T47D (cell line): ENCODE measurements at regions not wholly inside any gene's neighbourhood (a gene's known extent, or its start where the extent isn't known, plus 50 kb on each side); places are given as distances from the start of the nearest gene placed in this dataset.
A peak's percentile ranks its signal among the peaks of the same experiment; 100 is the strongest.
"Not testable (repeated sequence)": the region's sequence is repeated elsewhere in the genome, so short reads cannot be mapped to it uniquely, and the experiment has no call there.

ENCODE experiments used
- DNase-seq, 2 experiments: peaks; one replicate each; pipeline versions ENCODE4 v3.0.0 to v3.0.0-alpha.2; 2011 to 2012; ENCODE audit warnings: low read depth in 1 of 2, low spot score in 1 of 2
- in situ Hi-C: cut with HindIII; loops from 2 replicates; pipeline ENCODE4 v1.10.0; 2016; ENCODE audit warnings: low sequenced_read_pairs, low pct_unique_long_range_greater_than_20kb

DNA sequence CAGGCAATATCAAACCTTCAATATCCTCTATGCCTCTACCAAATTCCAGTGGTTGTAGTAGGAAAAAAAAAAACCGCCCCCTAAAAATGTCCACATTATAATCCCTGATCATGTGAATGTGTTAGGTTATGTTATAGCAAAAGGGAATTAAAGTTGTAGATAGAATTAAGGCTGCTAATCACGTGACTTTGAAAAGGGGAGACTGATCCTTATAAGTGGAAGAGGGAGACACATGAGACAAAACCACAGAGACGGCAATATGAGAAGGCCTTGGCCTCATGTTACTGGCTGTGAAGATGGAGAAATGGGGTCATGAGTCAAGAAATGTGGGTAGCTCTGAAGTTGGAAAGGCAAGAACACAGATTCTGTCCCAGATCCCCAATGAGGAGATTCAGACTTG is 1711.3 kb downstream of the KHDRBS2 start:
- DNase-seq, in situ Hi-C loops: not testable (repeated sequence)

GRCh38 chr6:60572607-60573006 is 1713.4 kb downstream of the KHDRBS2 start:
- in situ Hi-C loops: not testable (repeated sequence)
- peak in 1 of 2 experiments; percentile 3 for DNase-seq

GRCh38 chr6:60571293-60572016 is 1714.6 kb downstream of the KHDRBS2 start:
- DNase-seq, in situ Hi-C loops: not testable (repeated sequence)

DNA sequence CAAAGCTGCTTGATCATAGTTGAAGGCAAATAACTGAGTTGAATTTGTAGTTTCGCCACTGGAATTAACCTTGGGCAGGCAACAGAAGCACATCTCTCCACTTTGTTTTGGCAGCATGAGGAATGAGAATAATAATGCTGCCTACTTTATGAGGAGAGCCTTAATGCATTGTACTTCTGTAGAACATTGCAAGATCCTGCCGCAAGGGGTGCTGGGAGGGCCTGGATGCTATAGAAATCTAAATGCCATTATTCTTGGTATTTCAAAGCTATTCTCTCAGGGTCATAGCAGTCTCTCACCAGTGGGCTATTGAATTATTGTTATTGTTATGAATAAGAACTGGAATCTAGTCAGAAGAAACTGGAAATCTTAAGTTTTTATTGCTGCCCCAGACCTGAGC is 1715.4 kb downstream of the KHDRBS2 start:
- DNase-seq, in situ Hi-C loops: not testable (repeated sequence)

GRCh38 chr6:60567447-60568187 is 1718.4 kb downstream of the KHDRBS2 start:
- DNase-seq, in situ Hi-C loops: not testable (repeated sequence)

DNA sequence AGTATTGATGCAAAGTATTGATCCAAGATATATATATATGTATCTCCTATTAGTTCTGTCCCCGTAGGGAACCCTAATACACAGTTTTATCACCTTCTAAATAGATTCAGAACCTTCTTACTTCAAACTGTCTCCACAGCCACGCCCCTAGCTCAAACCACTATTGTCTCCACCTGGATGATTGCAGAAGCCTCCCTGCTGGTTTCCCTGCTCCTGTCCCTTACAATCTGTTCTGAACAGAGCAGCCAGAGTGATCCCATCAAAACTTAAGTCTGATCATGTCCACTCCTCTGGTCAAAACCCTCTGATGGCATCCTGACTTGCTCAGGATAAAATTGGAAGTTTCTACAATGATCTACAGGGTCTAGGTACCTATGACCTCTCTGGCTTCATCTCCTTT is 1719.6 kb downstream of the KHDRBS2 start:
- DNase-seq, in situ Hi-C loops: not testable (repeated sequence)

- in situ Hi-C loops, DNase-seq: not testable (repeated sequence)
These were observed 1726.3 kb downstream of the KHDRBS2 start for GRCh38 chr6:60559702-60560101.

DNA sequence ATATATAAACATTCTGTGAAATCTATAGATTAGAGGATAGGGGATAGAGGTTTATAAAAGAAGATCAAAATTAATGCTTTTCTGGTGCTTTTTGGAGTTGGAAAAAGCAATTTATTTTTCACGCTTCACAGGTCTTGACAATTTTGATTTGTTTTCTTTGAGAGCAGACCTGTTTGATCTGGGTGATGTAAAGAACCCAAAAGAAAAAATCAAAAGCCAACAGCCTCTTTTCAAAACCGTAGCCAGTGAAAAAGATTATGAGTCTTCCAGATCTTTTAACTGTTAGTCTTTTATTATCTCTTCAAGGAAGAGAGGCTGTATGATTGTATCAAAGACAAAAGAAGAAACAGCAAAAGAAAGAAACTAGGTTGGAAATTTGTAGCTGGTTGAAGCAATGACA is 1738.7 kb downstream of the KHDRBS2 start:
- in situ Hi-C loops: not testable (repeated sequence)

GRCh38 chr6:60524770-60525169 is 1761.3 kb downstream of the KHDRBS2 start:
- in situ Hi-C loops, DNase-seq: not testable (repeated sequence)

More for the DNA sequence above, 1738.7 kb downstream of the KHDRBS2 start:
- not testable (repeated sequence) for DNase-seq

- in situ Hi-C loops, DNase-seq: not testable (repeated sequence)
These were observed 1808.3 kb downstream of the KHDRBS2 start for GRCh38 chr6:60477747-60478146.

GRCh38 chr6:60473805-60474204 is 1812.2 kb downstream of the KHDRBS2 start:
- in situ Hi-C loops, DNase-seq: not testable (repeated sequence)

- in situ Hi-C loops, DNase-seq: not testable (repeated sequence)
These were observed 1814.6 kb downstream of the KHDRBS2 start for GRCh38 chr6:60471426-60471825.

- in situ Hi-C loops, DNase-seq: not testable (repeated sequence)
These were observed 1835.6 kb downstream of the KHDRBS2 start for GRCh38 chr6:60450428-60450827.

- in situ Hi-C loops, DNase-seq: not testable (repeated sequence)
These were observed 1841.5 kb downstream of the KHDRBS2 start for GRCh38 chr6:60444532-60444931.

DNA sequence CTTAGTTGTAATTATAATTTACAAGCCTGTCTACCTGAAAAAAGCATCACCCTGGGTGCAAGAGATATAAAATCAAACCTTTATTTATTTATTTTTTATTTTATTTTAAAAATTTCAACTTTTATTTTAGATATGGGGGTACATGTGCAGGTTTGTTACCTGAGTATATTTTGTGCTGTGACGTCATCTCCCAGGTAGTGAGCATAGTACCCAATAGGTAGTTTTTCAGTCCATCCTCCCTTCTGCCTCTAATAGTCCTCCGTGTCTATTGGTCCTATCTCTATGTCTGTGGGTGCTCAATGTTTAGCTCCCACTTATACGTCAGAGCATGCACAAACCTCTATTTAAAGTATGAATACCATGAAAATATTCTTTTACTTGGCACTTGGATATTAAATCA is 1846.3 kb downstream of the KHDRBS2 start:
- in situ Hi-C loops, DNase-seq: not testable (repeated sequence)

DNA sequence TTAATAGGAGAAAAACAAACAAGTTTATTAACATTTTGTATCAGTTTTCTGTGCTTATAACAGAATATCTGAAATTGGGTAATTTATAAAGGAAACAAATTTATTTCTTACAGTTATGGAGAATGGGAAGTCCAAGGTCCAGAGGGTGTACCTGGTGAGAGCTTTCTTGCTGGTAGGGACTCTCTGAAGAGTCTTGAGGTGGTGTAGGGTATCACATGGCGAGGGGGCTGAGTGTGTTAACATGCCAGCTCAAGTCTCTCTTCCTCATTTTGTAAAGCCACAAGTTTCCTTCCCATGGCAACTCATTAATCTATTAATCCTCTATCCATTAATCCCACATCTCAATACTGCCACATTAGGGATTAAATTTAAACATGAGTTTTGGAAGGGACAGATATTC is 1863.3 kb downstream of the KHDRBS2 start:
- in situ Hi-C loops: not testable (repeated sequence)

GRCh38 chr6:60416118-60416517 is 1869.9 kb downstream of the KHDRBS2 start:
- in situ Hi-C loops, DNase-seq: not testable (repeated sequence)

More for the DNA sequence above, 1863.3 kb downstream of the KHDRBS2 start:
- DNase-seq: not testable (repeated sequence)

GRCh38 chr6:60408747-60409146 is 1877.3 kb downstream of the KHDRBS2 start:
- DNase-seq, in situ Hi-C loops: not testable (repeated sequence)

- DNase-seq, in situ Hi-C loops: not testable (repeated sequence)
These were observed 1882.8 kb downstream of the KHDRBS2 start for GRCh38 chr6:60403268-60403667.
